Muscle layer of colon (tissue), 2 donors: ENCODE measurements at regions not wholly inside any gene's neighbourhood (a gene's known extent, or its start where the extent isn't known, plus 50 kb on each side); places are given as distances from the start of the nearest gene placed in this dataset.

Experiments used
- H3K27ac ChIP-seq: one replicate; pipeline ENCODE4 v1.7.0; 2013; ENCODE audit warnings: low read depth, mild to moderate bottlenecking, low read length, moderate library complexity
- H3K27me3 ChIP-seq, 2 donors: one replicate each; pipeline ENCODE4 v1.7.0; 2013; ENCODE audit warnings: low read length in 2 of 2, mild to moderate bottlenecking in 2 of 2; ENCODE audit not compliant: insufficient read depth in 2 of 2, control insufficient read depth in 1 of 2
- H3K36me3 ChIP-seq: one replicate; pipeline ENCODE4 v1.7.0; 2013; ENCODE audit warnings: mild to moderate bottlenecking, low read length; ENCODE audit not compliant: insufficient read depth
- H3K4me1 ChIP-seq: one replicate; pipeline ENCODE4 v1.7.0; 2013; ENCODE audit warnings: mild to moderate bottlenecking, low read length; ENCODE audit not compliant: insufficient read depth
- H3K4me3 ChIP-seq, 2 donors: one replicate each; pipeline ENCODE4 v1.7.0; 2013; ENCODE audit warnings: low read length in 2 of 2, low read depth in 1 of 2, mild to moderate bottlenecking in 1 of 2, moderate library complexity in 1 of 2
- H3K9ac ChIP-seq: one replicate; pipeline ENCODE4 v1.7.0; 2013; ENCODE audit warnings: low read length
- H3K9me3 ChIP-seq: one replicate; pipeline ENCODE4 v1.7.0; 2013; ENCODE audit warnings: mild to moderate bottlenecking, low read length
- donor health status: abdominal sarcoma.
- donor health status: Adenocarcinoma of cecum.

GRCh38 chr10:6759961-6760360, 179.9 kb upstream of the PRKCQ start:
- no peaks in the 10 kb centered on the region for H3K4me1 ChIP-seq
- H3K27ac ChIP-seq = no peak overlapping the region
- H3K27me3 ChIP-seq = no peaks in the 10 kb centered on the region
- H3K4me3 ChIP-seq = no peak overlapping the region
- H3K9me3 ChIP-seq = peaks cover 9% of the 10 kb centered on the region
- H3K9ac ChIP-seq = no peak overlapping the region
- no peaks in the 10 kb centered on the region for H3K36me3 ChIP-seq

- no peaks in the 10 kb centered on the region for H3K4me1 ChIP-seq
- no peak overlapping the region for H3K4me3 ChIP-seq
- no peak overlapping the region for H3K9ac ChIP-seq
- H3K27me3 ChIP-seq = no peaks in the 10 kb centered on the region
- H3K9me3 ChIP-seq = peaks cover 9% of the 10 kb centered on the region
- H3K27ac ChIP-seq = no peak overlapping the region
- H3K36me3 ChIP-seq = no peaks in the 10 kb centered on the region
Observed at GRCh38 chr10:6757158-6757557, 177.1 kb upstream of the PRKCQ start.

- Histone ChIP-seq H3K9ac (no peak overlapping the region), H3K4me3 (no peak overlapping the region), H3K4me1 (no peaks in the 10 kb centered on the region), H3K27me3 (no peaks in the 10 kb centered on the region), H3K27ac (no peak overlapping the region), H3K9me3 (peaks cover 9% of the 10 kb centered on the region), H3K36me3 (no peaks in the 10 kb centered on the region)
Observed at GRCh38 chr10:6756716-6757115, 176.6 kb upstream of the PRKCQ start.

GRCh38 chr10:6755781-6756460, 175.8 kb upstream of the PRKCQ start:
- no peaks in the 10 kb centered on the region for H3K36me3 ChIP-seq
- peaks cover 5% of the 10 kb centered on the region for H3K9me3 ChIP-seq
- no peaks in the 10 kb centered on the region for H3K27me3 ChIP-seq
- no peak overlapping the region for H3K4me3 ChIP-seq
- no peak overlapping the region for H3K9ac ChIP-seq
- no peaks in the 10 kb centered on the region for H3K4me1 ChIP-seq
- H3K27ac ChIP-seq = no peak overlapping the region

GRCh38 chr10:6753644-6754043, 173.6 kb upstream of the PRKCQ start:
- Histone ChIP-seq H3K27ac (no peak overlapping the region), H3K4me3 (no peak overlapping the region), H3K27me3 (no peaks in the 10 kb centered on the region), H3K9me3 (no peaks in the 10 kb centered on the region), H3K9ac (no peak overlapping the region), H3K36me3 (no peaks in the 10 kb centered on the region), H3K4me1 (no peaks in the 10 kb centered on the region)

- Histone ChIP-seq H3K27ac (no peak overlapping the region), H3K36me3 (no peaks in the 10 kb centered on the region), H3K4me1 (no peaks in the 10 kb centered on the region)
Observed at GRCh38 chr10:6751363-6751762, 171.3 kb upstream of the PRKCQ start.

GRCh38 chr10:6748981-6749635, 169.0 kb upstream of the PRKCQ start:
- H3K27ac ChIP-seq = no peak overlapping the region

More at GRCh38 chr10:6751363-6751762, 171.3 kb upstream of the PRKCQ start:
- Histone ChIP-seq H3K9ac (no peak overlapping the region), H3K4me3 (no peak overlapping the region), H3K27me3 (no peaks in the 10 kb centered on the region), H3K9me3 (no peaks in the 10 kb centered on the region)

GRCh38 chr10:6748029-6748428, 168.0 kb upstream of the PRKCQ start:
- no peak overlapping the region for H3K4me3 ChIP-seq
- no peaks in the 10 kb centered on the region for H3K4me1 ChIP-seq
- no peaks in the 10 kb centered on the region for H3K36me3 ChIP-seq
- no peak overlapping the region for H3K9ac ChIP-seq
- no peaks in the 10 kb centered on the region for H3K27me3 ChIP-seq
- no peaks in the 10 kb centered on the region for H3K9me3 ChIP-seq
- H3K27ac ChIP-seq = no peak overlapping the region

More at GRCh38 chr10:6748981-6749635, 169.0 kb upstream of the PRKCQ start:
- H3K36me3 ChIP-seq = no peaks in the 10 kb centered on the region
- no peaks in the 10 kb centered on the region for H3K27me3 ChIP-seq
- H3K4me1 ChIP-seq = no peaks in the 10 kb centered on the region
- H3K4me3 ChIP-seq = no peak overlapping the region
- H3K9ac ChIP-seq = no peak overlapping the region
- no peaks in the 10 kb centered on the region for H3K9me3 ChIP-seq

- H3K27me3 ChIP-seq = no peaks in the 10 kb centered on the region
- no peak overlapping the region for H3K27ac ChIP-seq
- no peaks in the 10 kb centered on the region for H3K9me3 ChIP-seq
- H3K4me3 ChIP-seq = no peak overlapping the region
- no peaks in the 10 kb centered on the region for H3K36me3 ChIP-seq
- H3K9ac ChIP-seq = no peak overlapping the region
- H3K4me1 ChIP-seq = no peaks in the 10 kb centered on the region
Observed at GRCh38 chr10:6746782-6747181, 166.7 kb upstream of the PRKCQ start.

- H3K4me3 ChIP-seq = no peak overlapping the region
- no peaks in the 10 kb centered on the region for H3K36me3 ChIP-seq
- H3K4me1 ChIP-seq = peaks cover 3% of the 10 kb centered on the region
- H3K9me3 ChIP-seq = no peaks in the 10 kb centered on the region
- H3K27ac ChIP-seq = no peak overlapping the region
- no peak overlapping the region for H3K9ac ChIP-seq
- no peaks in the 10 kb centered on the region for H3K27me3 ChIP-seq
Observed at GRCh38 chr10:6743291-6743849, 163.3 kb upstream of the PRKCQ start.

- no peak overlapping the region for H3K4me3 ChIP-seq
- no peaks in the 10 kb centered on the region for H3K36me3 ChIP-seq
- peaks cover 11% of the 10 kb centered on the region for H3K4me1 ChIP-seq
- no peak overlapping the region for H3K27ac ChIP-seq
- no peaks in the 10 kb centered on the region for H3K9me3 ChIP-seq
- no peak overlapping the region for H3K9ac ChIP-seq
- no peaks in the 10 kb centered on the region for H3K27me3 ChIP-seq
Observed at GRCh38 chr10:6741541-6741941, 161.5 kb upstream of the PRKCQ start.
